Mesenchymal stem cell (in vitro differentiated cells and primary cell): ENCODE measurements at regions not wholly inside any gene's neighbourhood (a gene's known extent, or its start where the extent isn't known, plus 50 kb on each side); places are given as distances from the start of the nearest gene placed in this dataset.

Experiments used
- DNase-seq: peaks from one replicate; pipeline ENCODE4 v3.0.0-alpha.2; 2013
- H2AFZ ChIP-seq: one replicate; pipeline ENCODE4 v1.6.1; 2013; ENCODE audit warnings: low read depth, mild to moderate bottlenecking, control low read depth, inconsistent platforms, low read length, moderate library complexity
- H2AK5ac ChIP-seq: 2 replicates; pipeline ENCODE4 v1.6.1; 2013; ENCODE audit warnings: low read length, moderate library complexity, mild to moderate bottlenecking, inconsistent platforms; ENCODE audit not compliant: severe bottlenecking
- H2BK120ac ChIP-seq: one replicate; pipeline ENCODE4 v1.6.1; 2013; ENCODE audit warnings: low read depth, mild to moderate bottlenecking, inconsistent platforms, low read length, moderate library complexity
- H2BK12ac ChIP-seq, 2 experiments: one replicate each; pipeline ENCODE4 v1.6.1; 2013; ENCODE audit warnings: inconsistent platforms in 2 of 2, low read length in 2 of 2, mild to moderate bottlenecking in 2 of 2, moderate library complexity in 2 of 2, control low read depth in 1 of 2
- H2BK15ac ChIP-seq: one replicate; pipeline ENCODE4 v1.6.1; 2013; ENCODE audit warnings: mild to moderate bottlenecking, low read depth, inconsistent platforms; ENCODE audit not compliant: poor library complexity, severe bottlenecking
- H2BK5ac ChIP-seq: 2 replicates; pipeline ENCODE4 v1.6.1; 2013; ENCODE audit warnings: low read depth, mild to moderate bottlenecking, low read length, control low read depth, inconsistent platforms; ENCODE audit not compliant: poor library complexity, severe bottlenecking
- H3K14ac ChIP-seq, 2 experiments: one replicate each; pipeline ENCODE4 v1.6.1; 2013; ENCODE audit warnings: inconsistent platforms in 2 of 2, low read length in 2 of 2, control low read depth in 1 of 2, mild to moderate bottlenecking in 1 of 2, moderate library complexity in 1 of 2
- H3K18ac ChIP-seq, 2 experiments: one replicate each; pipeline ENCODE4 v1.6.1; 2013; ENCODE audit warnings: inconsistent platforms in 2 of 2, low read length in 2 of 2, control low read depth in 1 of 2, low read depth in 1 of 2, mild to moderate bottlenecking in 1 of 2
- H3K23ac ChIP-seq, 2 experiments: one replicate each; pipeline ENCODE4 v1.6.1; 2013; ENCODE audit warnings: inconsistent platforms in 2 of 2, low read length in 2 of 2, mild to moderate bottlenecking in 2 of 2, moderate library complexity in 2 of 2, control low read depth in 1 of 2
- H3K27ac ChIP-seq: 2 replicates; pipeline ENCODE4 v1.5.1; 2013; ENCODE audit warnings: mild to moderate bottlenecking, moderate library complexity, low read length, control low read depth, inconsistent platforms; ENCODE audit not compliant: poor library complexity, severe bottlenecking
- H3K27me3 ChIP-seq, 2 experiments: 2 replicates each; pipeline versions ENCODE4 v1.6.1 to v1.7.0; 2013; ENCODE audit warnings: low read length in 2 of 2, mild to moderate bottlenecking in 2 of 2, moderate library complexity in 2 of 2, control low read depth in 1 of 2, inconsistent platforms in 1 of 2; ENCODE audit not compliant: control insufficient read depth in 1 of 2, insufficient read depth in 1 of 2
- H3K36me3 ChIP-seq, 2 experiments: 2 replicates each; pipeline versions ENCODE4 v1.6.1 to v1.7.0; 2013; ENCODE audit warnings: low read length in 2 of 2, control low read depth in 1 of 2, inconsistent platforms in 1 of 2, low read depth in 1 of 2, mild to moderate bottlenecking in 1 of 2; ENCODE audit not compliant: insufficient read depth in 2 of 2, control insufficient read depth in 1 of 2
- H3K4ac ChIP-seq, 2 experiments: one replicate each; pipeline ENCODE4 v1.6.1; 2013; ENCODE audit warnings: inconsistent platforms in 2 of 2, low read length in 2 of 2, mild to moderate bottlenecking in 2 of 2, moderate library complexity in 2 of 2, control low read depth in 1 of 2, low read depth in 1 of 2
- H3K4me1 ChIP-seq: 2 replicates; pipeline ENCODE4 v1.6.1; 2013; ENCODE audit warnings: low read depth, low read length, control low read depth; ENCODE audit not compliant: control insufficient read depth, insufficient read depth
- H3K4me2 ChIP-seq: 2 replicates; pipeline ENCODE4 v1.6.1; 2013; ENCODE audit warnings: low read length, mild to moderate bottlenecking, inconsistent platforms; ENCODE audit not compliant: poor library complexity, severe bottlenecking
- H3K4me3 ChIP-seq, 2 experiments: 2 replicates each; pipeline versions ENCODE4 v1.5.1 to v1.7.0; 2013; ENCODE audit warnings: low read length in 2 of 2, mild to moderate bottlenecking in 2 of 2, control low read depth in 1 of 2, low read depth in 1 of 2; ENCODE audit not compliant: insufficient read depth in 1 of 2
- H3K79me1 ChIP-seq: replicated peaks from 2 replicates; pipeline ENCODE4 v1.6.1; 2013; ENCODE audit warnings: mild to moderate bottlenecking, control low read depth, low read length, inconsistent platforms; ENCODE audit not compliant: poor library complexity, severe bottlenecking
- H3K9ac ChIP-seq: 2 replicates; pipeline ENCODE4 v1.7.0; 2013; ENCODE audit warnings: mild to moderate bottlenecking, low read length, moderate library complexity
- H3K9me3 ChIP-seq: 2 replicates; pipeline ENCODE4 v1.7.0; 2013; ENCODE audit warnings: mild to moderate bottlenecking, low read length; ENCODE audit not compliant: control insufficient read depth
- H4K8ac ChIP-seq: one replicate; pipeline ENCODE4 v1.6.1; 2013; ENCODE audit warnings: inconsistent platforms, mild to moderate bottlenecking, low read length, moderate library complexity
- H4K91ac ChIP-seq: one replicate; pipeline ENCODE4 v1.6.1; 2013; ENCODE audit warnings: mild to moderate bottlenecking, low read length, inconsistent platforms
- WGBS: methylation state at CpG from one replicate; pipeline ENCODE4 v1.1.7; 2013; ENCODE audit warnings: mixed read lengths; 5-methylcytosine and 5-hydroxymethylcytosine counted together

DNA sequence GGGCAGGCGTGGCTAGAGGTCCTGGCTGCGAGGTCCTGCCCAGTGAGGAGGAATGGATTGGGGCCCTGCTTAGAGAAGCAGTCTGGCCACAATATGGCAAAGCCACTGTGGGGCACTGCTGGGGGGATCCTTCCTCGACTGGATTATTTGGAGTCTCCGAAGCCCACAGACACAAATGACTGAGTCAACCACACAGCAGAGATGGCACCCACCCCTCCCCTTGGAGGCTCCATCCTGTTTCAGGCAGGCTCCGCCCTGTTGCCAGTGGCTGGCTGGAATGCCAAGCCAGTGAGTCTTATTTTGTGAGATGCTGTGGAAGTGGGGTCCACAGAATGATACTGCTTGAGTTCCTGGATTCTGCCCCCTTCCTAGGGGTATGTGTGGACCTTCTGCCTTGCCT is 363.9 kb downstream of the PPP1R2C start:
- H2AFZ ChIP-seq = no peak overlapping the region
- no peak overlapping the region for H3K9ac ChIP-seq
- H3K23ac ChIP-seq = no peak overlapping the region
- H2AK5ac ChIP-seq = no peak overlapping the region
- H3K36me3 ChIP-seq = no peaks in the 10 kb centered on the region
- H3K4me3 ChIP-seq = no peak overlapping the region
- no peak overlapping the region for H2BK15ac ChIP-seq
- H2BK120ac ChIP-seq = no peak overlapping the region
- DNase-seq = no peak
- H3K9me3 ChIP-seq = peaks cover 6% of the 10 kb centered on the region
- no peak overlapping the region for H3K14ac ChIP-seq
- no peak overlapping the region for H2BK5ac ChIP-seq
- H3K4me2 ChIP-seq = no peak overlapping the region
- H3K27me3 ChIP-seq = no peaks in the 10 kb centered on the region
- H4K91ac ChIP-seq = no peak overlapping the region
- WGBS = 100% methylated on average over 2 of the region's 5 CpGs
- H3K27ac ChIP-seq = no peak overlapping the region
- H3K4me1 ChIP-seq = no peaks in the 10 kb centered on the region
- H4K8ac ChIP-seq = no peak overlapping the region
- H3K79me1 ChIP-seq = no peaks in the 10 kb centered on the region
- no peak overlapping the region for H2BK12ac ChIP-seq
- no peak overlapping the region for H3K18ac ChIP-seq
- H3K4ac ChIP-seq = no peak overlapping the region

DNA sequence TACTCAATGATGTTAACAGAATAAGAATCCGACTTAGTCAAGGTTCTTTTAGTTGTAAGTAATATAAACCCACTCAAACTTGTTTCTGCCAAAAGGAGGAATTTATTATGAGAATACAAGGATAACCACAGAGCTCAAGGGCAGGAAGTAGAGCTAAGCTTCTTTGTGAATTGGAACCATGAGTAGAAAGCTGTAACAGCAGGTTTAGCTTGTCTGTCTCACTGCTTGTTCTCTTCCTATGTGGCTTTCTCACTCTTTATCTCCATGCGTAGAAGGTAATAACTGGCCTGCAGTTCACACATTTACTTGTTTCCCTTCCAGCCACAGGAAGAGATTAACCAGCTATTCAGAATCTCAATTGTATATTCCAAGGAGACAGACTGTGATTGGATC is 378.3 kb downstream of the PPP1R2C start:
- Histone ChIP-seq H3K79me1 (no peaks in the 10 kb centered on the region), H3K4ac (no peak overlapping the region)

DNA sequence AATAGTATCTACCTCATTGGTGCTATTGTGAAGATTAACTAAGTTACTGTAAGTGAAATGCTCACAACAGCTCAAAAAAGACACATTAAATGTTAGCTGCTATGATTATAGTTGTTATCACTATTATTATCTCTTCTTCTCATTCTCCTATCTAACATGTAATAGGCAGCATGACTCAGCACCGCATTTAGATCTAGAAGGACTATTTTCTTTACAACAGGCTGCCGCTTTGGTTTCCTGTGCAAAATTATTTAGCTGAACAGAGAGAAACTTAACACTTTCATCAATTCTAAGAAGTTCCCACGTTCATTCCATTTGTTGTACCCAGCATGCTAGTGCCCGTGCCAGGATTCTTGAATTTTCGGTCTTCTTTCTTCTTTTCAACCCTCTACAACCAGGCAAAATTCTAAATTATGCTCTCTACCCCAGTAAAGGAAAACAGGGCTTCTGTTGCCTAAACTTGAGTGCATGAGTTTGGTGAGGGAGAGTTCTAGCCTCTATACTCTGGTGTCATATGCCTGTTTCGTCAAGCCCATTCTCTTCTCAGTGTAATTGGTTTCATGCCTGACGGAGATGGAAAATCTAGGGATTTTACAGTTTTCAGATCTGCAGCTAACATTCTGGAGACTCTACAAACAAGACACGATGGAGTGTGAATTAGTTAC is 378.9 kb downstream of the PPP1R2C start:
- Histone ChIP-seq H3K4me1 (no peaks in the 10 kb centered on the region), H2BK15ac (no peak overlapping the region), H4K91ac (no peak overlapping the region), H3K27ac (no peak overlapping the region), H2BK12ac (no peak overlapping the region), H3K14ac (no peak overlapping the region), H2AFZ (no peak overlapping the region), H3K4me3 (no peak overlapping the region), H2AK5ac (no peak overlapping the region), H3K4me2 (no peak overlapping the region), H2BK5ac (no peak overlapping the region), H3K9ac (no peak overlapping the region), H3K4ac (no peak overlapping the region), H4K8ac (no peak overlapping the region), H3K23ac (no peak overlapping the region), H3K9me3 (no peaks in the 10 kb centered on the region), H3K79me1 (no peaks in the 10 kb centered on the region), H3K36me3 (no peaks in the 10 kb centered on the region), H3K18ac (no peak overlapping the region), H3K27me3 (peaks cover 0 to 9% of the 10 kb centered on the region in 2 experiments), H2BK120ac (no peak overlapping the region)
- 71% methylated on average over 5 of the region's 8 CpGs for WGBS
- peak; percentile 2 for DNase-seq

More for the DNA sequence above, 378.3 kb downstream of the PPP1R2C start:
- Histone ChIP-seq H3K9ac (no peak overlapping the region), H3K18ac (no peak overlapping the region), H3K9me3 (no peaks in the 10 kb centered on the region), H3K4me1 (no peaks in the 10 kb centered on the region), H2AK5ac (no peak overlapping the region), H3K4me2 (no peak overlapping the region), H3K23ac (no peak overlapping the region), H2BK12ac (no peak overlapping the region), H2BK5ac (no peak overlapping the region), H4K91ac (no peak overlapping the region), H2AFZ (no peak overlapping the region), H3K27me3 (peaks cover 0 to 9% of the 10 kb centered on the region in 2 experiments), H3K36me3 (no peaks in the 10 kb centered on the region), H2BK120ac (no peak overlapping the region), H2BK15ac (no peak overlapping the region), H4K8ac (no peak overlapping the region), H3K4me3 (no peak overlapping the region), H3K27ac (no peak overlapping the region), H3K14ac (no peak overlapping the region)
- DNase-seq = no peak
- WGBS = no CpG with 5 or more reads among the region's 2 CpGs

DNA sequence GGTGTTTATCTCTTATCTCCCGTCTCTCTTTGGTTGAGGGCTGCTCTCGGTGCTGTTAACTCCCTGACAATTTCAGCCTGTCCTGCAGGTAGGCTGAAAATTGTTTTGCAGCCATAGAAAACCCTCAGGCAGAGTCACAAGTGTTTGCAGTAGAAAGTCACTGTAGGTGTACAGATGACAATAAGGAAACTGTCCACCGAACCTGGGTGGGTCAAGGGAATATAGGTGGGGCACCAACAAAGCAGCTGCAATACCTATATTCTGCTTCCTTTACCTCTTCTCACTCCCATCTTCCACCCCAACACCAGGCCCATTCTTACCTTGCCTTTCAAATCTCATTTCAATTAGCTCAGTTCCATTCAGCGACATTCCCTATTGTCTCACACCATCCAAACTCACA is 381.8 kb downstream of the PPP1R2C start:
- Histone ChIP-seq H4K8ac (no peak overlapping the region), H2BK15ac (no peak overlapping the region), H3K4ac (no peak overlapping the region), H2BK12ac (no peak overlapping the region), H3K4me3 (no peak overlapping the region), H3K23ac (no peak overlapping the region), H3K9ac (no peak overlapping the region), H2AK5ac (no peak overlapping the region), H4K91ac (no peak overlapping the region), H3K27ac (no peak overlapping the region), H3K14ac (no peak overlapping the region), H3K27me3 (peaks cover 0 to 9% of the 10 kb centered on the region in 2 experiments), H3K9me3 (no peaks in the 10 kb centered on the region), H3K4me2 (no peak overlapping the region), H3K36me3 (no peaks in the 10 kb centered on the region), H2BK120ac (no peak overlapping the region), H2AFZ (no peak overlapping the region), H3K4me1 (no peaks in the 10 kb centered on the region), H3K18ac (no peak overlapping the region), H2BK5ac (no peak overlapping the region), H3K79me1 (no peaks in the 10 kb centered on the region)
- no peak for DNase-seq
- whole genome bisulfite sequencing = 92% methylated on average over 3 of the region's 4 CpGs
